NB4 (cell line): ENCODE measurements at regions not wholly inside any gene's neighbourhood (a gene's known extent, or its start where the extent isn't known, plus 50 kb on each side); places are given as distances from the start of the nearest gene placed in this dataset.

Experiments
- DNase-seq: peaks from one replicate; pipeline ENCODE4 v3.0.0; 2010; ENCODE audit warnings: low read depth
- H3K4me3 ChIP-seq: one replicate; pipeline ENCODE4 v1.5.1; 2011; ENCODE audit warnings: mild to moderate bottlenecking, low read depth, low read length, moderate library complexity
- CTCF ChIP-seq: IDR thresholded peaks from one replicate; pipeline ENCODE4 v1.5.1; 2012; ENCODE audit warnings: low read depth, low read length
- MAX ChIP-seq: IDR thresholded peaks from 2 replicates; pipeline ENCODE4 v1.6.1; 2011; ENCODE audit warnings: low read depth, low read length
- MYC ChIP-seq: IDR thresholded peaks from 2 replicates; pipeline ENCODE4 v1.6.1; 2011; ENCODE audit warnings: low read depth, low read length

DNA sequence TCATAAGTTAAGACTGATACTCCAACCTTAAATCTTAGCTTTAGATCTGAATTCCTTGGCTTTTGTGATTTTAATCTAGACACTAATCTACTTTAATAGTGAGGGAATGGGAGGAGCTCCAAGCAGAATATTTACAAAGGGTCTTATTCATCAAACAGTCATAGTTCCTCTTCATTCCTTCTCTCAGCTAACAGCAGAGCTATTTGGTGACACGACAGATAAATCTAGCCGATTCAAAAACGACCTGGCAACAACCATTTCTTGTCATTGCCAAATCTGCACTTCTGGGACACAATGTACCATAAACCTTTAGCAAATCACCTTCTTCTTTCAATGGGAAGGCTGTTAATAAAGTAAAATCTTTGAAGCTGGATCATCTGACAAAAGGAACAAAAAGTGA is 52.8 kb upstream of the FOXD3 start:
- H3K4me3 ChIP-seq: no peak overlapping the region
- TF ChIP-seq CTCF: no peak
- no peak for TF ChIP-seq MAX
- TF ChIP-seq MYC: no peak
- no peak for DNase-seq
